ENCODE measurements at regions not wholly inside any gene's neighbourhood (a gene's known extent, or its start where the extent isn't known, plus 50 kb on each side); places are given as distances from the start of the nearest gene placed in this dataset.

- Mint-ChIP-seq H3K27ac (no peak overlapping the region), H3K27me3 (peaks cover 33% of the 10 kb centered on the region), H3K4me3 (ENCODE audit: low read depth) (no peak overlapping the region), H3K4me1 (ENCODE audit: low read depth) (peaks cover 1% of the 10 kb centered on the region), H3K9me3 (ENCODE audit: low read depth) (no peaks in the 10 kb centered on the region), H3K36me3 (ENCODE audit: insufficient read depth) (no peaks in the 10 kb centered on the region)
- no peak for DNase-seq (ENCODE audit: low spot score, unreplicated experiment)
- TF ChIP-seq CTCF (IDR thresholded peaks at IDR 0.05; ENCODE audit: unreplicated experiment) = no peak
These were observed 514.9 kb downstream of the BUD13 start for GRCh38 chr11:116257883-116258282.

- H3K4me1 Mint-ChIP-seq (ENCODE audit: low read depth) = peaks cover 1% of the 10 kb centered on the region
- H3K27ac Mint-ChIP-seq = no peak overlapping the region
- no peak overlapping the region for H3K4me3 Mint-ChIP-seq (ENCODE audit: low read depth)
- no peak for DNase-seq (ENCODE audit: low spot score, unreplicated experiment)
- no peak for TF ChIP-seq CTCF (IDR thresholded peaks at IDR 0.05; ENCODE audit: unreplicated experiment)
- H3K36me3 Mint-ChIP-seq (ENCODE audit: insufficient read depth) = no peaks in the 10 kb centered on the region
- no peaks in the 10 kb centered on the region for H3K9me3 Mint-ChIP-seq (ENCODE audit: low read depth)
- H3K27me3 Mint-ChIP-seq = peaks cover 32% of the 10 kb centered on the region
These were observed 515.7 kb downstream of the BUD13 start for GRCh38 chr11:116257092-116257491.

GRCh38 chr11:116256215-116256614 is 516.6 kb downstream of the BUD13 start:
- H3K27me3 Mint-ChIP-seq = peaks cover 25% of the 10 kb centered on the region
- no peaks in the 10 kb centered on the region for H3K36me3 Mint-ChIP-seq (ENCODE audit: insufficient read depth)
- DNase-seq (ENCODE audit: low spot score, unreplicated experiment) = no peak
- no peak overlapping the region for H3K27ac Mint-ChIP-seq
- no peaks in the 10 kb centered on the region for H3K9me3 Mint-ChIP-seq (ENCODE audit: low read depth)
- peaks cover 1% of the 10 kb centered on the region for H3K4me1 Mint-ChIP-seq (ENCODE audit: low read depth)
- no peak for TF ChIP-seq CTCF (IDR thresholded peaks at IDR 0.05; ENCODE audit: unreplicated experiment)
- H3K4me3 Mint-ChIP-seq (ENCODE audit: low read depth) = no peak overlapping the region

- peaks cover 20% of the 10 kb centered on the region for H3K27me3 Mint-ChIP-seq
- H3K4me1 Mint-ChIP-seq (ENCODE audit: low read depth) = no peaks in the 10 kb centered on the region
- H3K27ac Mint-ChIP-seq = no peak overlapping the region
- H3K36me3 Mint-ChIP-seq (ENCODE audit: insufficient read depth) = no peaks in the 10 kb centered on the region
- TF ChIP-seq CTCF (IDR thresholded peaks at IDR 0.05; ENCODE audit: unreplicated experiment) = no peak
- DNase-seq (ENCODE audit: low spot score, unreplicated experiment) = no peak
- H3K9me3 Mint-ChIP-seq (ENCODE audit: low read depth) = no peaks in the 10 kb centered on the region
- no peak overlapping the region for H3K4me3 Mint-ChIP-seq (ENCODE audit: low read depth)
These were observed 517.4 kb downstream of the BUD13 start for GRCh38 chr11:116255321-116255953.

GRCh38 chr11:116250155-116250554 is 522.6 kb downstream of the BUD13 start:
- no peak for DNase-seq (ENCODE audit: low spot score, unreplicated experiment)
- Mint-ChIP-seq H3K9me3 (ENCODE audit: low read depth) (no peaks in the 10 kb centered on the region), H3K36me3 (ENCODE audit: insufficient read depth) (no peaks in the 10 kb centered on the region), H3K4me3 (ENCODE audit: low read depth) (no peak overlapping the region), H3K27me3 (peaks cover 35% of the 10 kb centered on the region), H3K4me1 (ENCODE audit: low read depth) (no peaks in the 10 kb centered on the region), H3K27ac (no peak overlapping the region)
- TF ChIP-seq CTCF (IDR thresholded peaks at IDR 0.05; ENCODE audit: unreplicated experiment) = no peak

All from progenitor cell of endocrine pancreas (in vitro differentiated cells).